ENCODE measurements at regions not wholly inside any gene's neighbourhood (a gene's known extent, or its start where the extent isn't known, plus 50 kb on each side); places are given as distances from the start of the nearest gene placed in this dataset.

GRCh38 chr3:72214066-72214951, 429.4 kb upstream of the PROK2 start:
- H3K27me3 ChIP-seq (ENCODE audit: control insufficient read depth, insufficient read depth, low read length): no peaks in the 10 kb centered on the region
- no peak for DNase-seq (ENCODE audit: low read depth)
- H3K36me3 ChIP-seq (ENCODE audit: control insufficient read depth, insufficient read depth, low read length): no peaks in the 10 kb centered on the region
- no peak for TF ChIP-seq CTCF (IDR thresholded peaks at IDR 0.05; ENCODE audit: insufficient read depth, low read length, poor library complexity, severe bottlenecking)
- no peak overlapping the region for H3K4me3 ChIP-seq (ENCODE audit: low read depth, low read length)

- no peaks in the 10 kb centered on the region for H3K36me3 ChIP-seq (ENCODE audit: control insufficient read depth, insufficient read depth, low read length)
- TF ChIP-seq CTCF (IDR thresholded peaks at IDR 0.05; ENCODE audit: insufficient read depth, low read length, poor library complexity, severe bottlenecking): no peak
- no peaks in the 10 kb centered on the region for H3K27me3 ChIP-seq (ENCODE audit: control insufficient read depth, insufficient read depth, low read length)
- H3K4me3 ChIP-seq (ENCODE audit: low read depth, low read length): no peak overlapping the region
- no peak for DNase-seq (ENCODE audit: low read depth)
Measured at GRCh38 chr3:72213296-72214065, 428.5 kb upstream of the PROK2 start.

GRCh38 chr3:72212396-72212795, 427.4 kb upstream of the PROK2 start:
- Histone ChIP-seq H3K4me3 (ENCODE audit: low read depth, low read length) (no peak overlapping the region), H3K36me3 (ENCODE audit: control insufficient read depth, insufficient read depth, low read length) (no peaks in the 10 kb centered on the region), H3K27me3 (ENCODE audit: control insufficient read depth, insufficient read depth, low read length) (no peaks in the 10 kb centered on the region)
- TF ChIP-seq CTCF (IDR thresholded peaks at IDR 0.05; ENCODE audit: insufficient read depth, low read length, poor library complexity, severe bottlenecking): no peak
- no peak for DNase-seq (ENCODE audit: low read depth)

GRCh38 chr3:72210261-72210660, 425.3 kb upstream of the PROK2 start:
- H3K36me3 ChIP-seq (ENCODE audit: control insufficient read depth, insufficient read depth, low read length): no peaks in the 10 kb centered on the region
- no peaks in the 10 kb centered on the region for H3K27me3 ChIP-seq (ENCODE audit: control insufficient read depth, insufficient read depth, low read length)
- no peak overlapping the region for H3K4me3 ChIP-seq (ENCODE audit: low read depth, low read length)
- TF ChIP-seq CTCF (IDR thresholded peaks at IDR 0.05; ENCODE audit: insufficient read depth, low read length, poor library complexity, severe bottlenecking): no peak
- no peak for DNase-seq (ENCODE audit: low read depth)

- Histone ChIP-seq H3K36me3 (ENCODE audit: control insufficient read depth, insufficient read depth, low read length) (no peaks in the 10 kb centered on the region), H3K27me3 (ENCODE audit: control insufficient read depth, insufficient read depth, low read length) (no peaks in the 10 kb centered on the region), H3K4me3 (ENCODE audit: low read depth, low read length) (no peak overlapping the region)
- DNase-seq (ENCODE audit: low read depth): no peak
- TF ChIP-seq CTCF (IDR thresholded peaks at IDR 0.05; ENCODE audit: insufficient read depth, low read length, poor library complexity, severe bottlenecking): no peak
Measured at GRCh38 chr3:72205297-72205826, 420.4 kb upstream of the PROK2 start.

Data from kidney epithelial cell (primary cell).